NK-92 treated with Interleukin-12 subunit alpha and Interleukin-12 subunit beta, amount 100 ng/mL, for 24 hours (cell line): ENCODE measurements at regions not wholly inside any gene's neighbourhood (a gene's known extent, or its start where the extent isn't known, plus 50 kb on each side); places are given as distances from the start of the nearest gene placed in this dataset.

Experiments
- DNase-seq: peaks from one replicate; lab custom pipeline; 2025; lab: John Stamatoyannopoulos, UW

GRCh38 chr6:141677598-141678211 lies 455.0 kb upstream of the GJE1 start:
- DNase-seq: no peak

- DNase-seq: no peak
Measured at GRCh38 chr6:141675957-141676356, 456.8 kb upstream of the GJE1 start.

GRCh38 chr6:141669141-141669540 lies 463.6 kb upstream of the GJE1 start:
- no peak for DNase-seq

- no peak for DNase-seq
Measured at GRCh38 chr6:141667580-141668309, 465.0 kb upstream of the GJE1 start.

DNA sequence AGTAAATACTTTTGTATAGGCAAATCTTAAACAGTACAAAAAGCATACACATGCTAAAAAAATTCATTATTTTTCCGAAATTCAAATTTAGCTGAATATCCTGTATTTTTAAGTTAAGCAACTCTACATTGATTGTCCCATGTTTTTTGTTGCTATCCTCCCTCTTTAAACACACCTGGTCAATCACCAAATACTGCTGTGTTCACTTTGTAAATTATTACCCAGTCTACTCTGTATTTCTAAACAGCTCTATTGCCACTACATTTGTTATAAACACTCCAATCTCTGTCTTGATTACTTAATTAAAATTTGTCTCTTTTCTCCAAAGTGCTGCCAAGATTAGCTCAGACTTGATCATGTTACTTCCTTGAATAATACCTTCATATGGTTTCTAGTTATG lies 466.5 kb upstream of the GJE1 start:
- no peak for DNase-seq

GRCh38 chr6:141664744-141665143 lies 468.0 kb upstream of the GJE1 start:
- DNase-seq: no peak

- no peak for DNase-seq
Measured at GRCh38 chr6:141659582-141659981, 473.1 kb upstream of the GJE1 start.

GRCh38 chr6:141658696-141659095 lies 474.0 kb upstream of the GJE1 start:
- no peak for DNase-seq

- DNase-seq: no peak
Measured at GRCh38 chr6:141657812-141658211, 474.9 kb upstream of the GJE1 start.

DNA sequence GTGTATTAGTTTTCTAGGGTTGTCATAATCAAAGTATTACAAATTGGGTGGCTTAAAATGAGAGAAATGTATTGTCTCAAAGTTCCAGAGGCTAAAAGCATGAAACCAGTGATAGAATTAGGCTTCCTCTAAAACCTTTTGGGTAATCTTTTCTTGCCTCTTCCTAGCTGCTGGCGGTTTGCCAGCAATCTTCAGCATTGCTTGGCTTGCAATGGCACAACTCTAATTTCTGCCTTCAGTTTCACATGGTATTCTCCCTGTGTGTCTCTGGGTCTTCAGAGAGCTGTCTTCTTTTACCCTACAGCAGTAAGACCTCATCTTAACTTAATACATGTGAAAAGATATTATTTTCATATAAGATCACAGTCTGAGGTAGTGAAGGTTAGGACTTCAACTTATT lies 479.1 kb upstream of the GJE1 start:
- no peak for DNase-seq

DNA sequence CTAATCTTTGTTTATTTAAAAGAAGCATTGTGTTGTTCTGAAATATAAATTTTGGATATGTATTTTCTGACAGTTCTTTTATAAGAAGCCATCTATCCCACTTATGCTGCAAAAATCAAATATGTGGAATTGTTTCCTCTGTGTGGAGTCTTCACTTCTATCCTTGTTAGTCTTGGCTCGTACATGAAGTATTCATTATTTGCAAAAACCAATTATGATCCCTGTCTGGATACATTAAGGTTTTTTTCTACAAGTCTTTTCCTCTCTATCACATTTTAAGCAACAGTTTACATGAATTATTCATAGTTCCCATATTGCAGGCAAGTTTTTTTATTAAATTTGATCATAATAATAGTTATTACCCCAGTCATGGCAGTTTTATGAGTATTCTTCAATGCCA lies 490.8 kb upstream of the GJE1 start:
- DNase-seq: no peak

DNA sequence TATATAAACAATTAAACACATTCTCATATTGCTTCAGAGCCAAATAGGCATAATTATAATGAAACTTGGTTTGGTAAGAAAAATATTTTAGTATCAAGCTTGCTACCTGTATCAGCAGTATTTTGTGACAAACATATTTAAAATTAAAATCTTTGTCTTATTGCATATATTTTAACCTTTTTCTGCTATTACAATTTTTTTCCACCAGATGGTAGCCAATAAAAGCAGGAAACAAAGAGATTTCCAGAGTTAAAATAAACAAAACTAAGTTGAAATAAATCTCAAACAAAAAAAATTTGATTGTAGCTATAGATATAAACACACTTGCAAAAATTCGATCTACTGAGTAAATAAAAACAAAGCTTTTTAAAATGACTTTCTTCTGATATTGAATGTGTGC lies 491.3 kb upstream of the GJE1 start:
- DNase-seq: no peak

- no peak for DNase-seq
Measured at GRCh38 chr6:141635621-141636020, 497.1 kb upstream of the GJE1 start.

- no peak for DNase-seq
Measured at GRCh38 chr6:141634269-141634668, 498.5 kb upstream of the GJE1 start.

- DNase-seq: no peak
Measured at GRCh38 chr6:141624301-141624700, 508.4 kb upstream of the GJE1 start.

- no peak for DNase-seq
Measured at GRCh38 chr6:141618180-141618581, 514.5 kb upstream of the GJE1 start.

DNA sequence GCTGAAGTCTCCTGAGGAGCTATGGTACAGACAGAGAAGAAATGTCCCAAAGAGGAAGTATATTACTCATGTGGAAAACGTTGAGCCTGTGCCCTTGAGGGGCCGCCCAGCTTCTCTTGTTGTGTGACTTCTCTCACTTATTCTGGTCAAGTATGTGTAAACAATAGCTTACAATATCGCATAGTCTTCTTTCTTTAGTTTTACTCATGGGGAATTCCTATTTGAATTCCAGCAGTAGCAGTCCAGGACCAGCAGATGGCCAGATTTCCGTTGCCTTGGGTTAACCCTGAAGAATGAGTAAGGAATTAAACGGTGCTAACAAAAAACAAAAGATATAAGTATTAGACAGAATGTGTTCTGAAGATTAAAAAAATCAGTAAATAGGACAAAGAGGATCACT lies 522.0 kb upstream of the GJE1 start:
- no peak for DNase-seq

- DNase-seq: no peak
Measured at GRCh38 chr6:141607956-141608355, 524.8 kb upstream of the GJE1 start.

- DNase-seq: no peak
Measured at GRCh38 chr6:141598487-141598886, 534.2 kb upstream of the GJE1 start.

- no peak for DNase-seq
Measured at GRCh38 chr6:141594874-141595273, 537.9 kb upstream of the GJE1 start.

GRCh38 chr6:141593311-141593710 lies 539.4 kb upstream of the GJE1 start:
- DNase-seq: no peak

- no peak for DNase-seq
Measured at GRCh38 chr6:141587482-141588266, 545.1 kb upstream of the GJE1 start.

- no peak for DNase-seq
Measured at GRCh38 chr6:141580988-141581552, 551.7 kb upstream of the GJE1 start.
